Transverse colon (tissue), 4 donors: ENCODE measurements at regions not wholly inside any gene's neighbourhood (a gene's known extent, or its start where the extent isn't known, plus 50 kb on each side); places are given as distances from the start of the nearest gene placed in this dataset.

ENCODE experiments used
- DNase-seq: peaks from one replicate; pipeline ENCODE4 v3.0.0-alpha.2; 2019
- H3K27ac ChIP-seq, 4 donors: fragments of 200-600 bp; sonication (generic); 2 replicates each; pipeline ENCODE4 v1.5.1; 2016 to 2018; ENCODE audit warnings: inconsistent platforms in 4 of 4
- H3K27me3 ChIP-seq: fragments of 200-600 bp; sonication (generic); 2 replicates; pipeline ENCODE4 v1.5.1; 2017; ENCODE audit warnings: inconsistent platforms
- H3K36me3 ChIP-seq, 4 donors: fragments of 200-600 bp; sonication (generic); 2 replicates each; pipeline ENCODE4 v1.5.1; 2017 to 2019; ENCODE audit warnings: inconsistent platforms in 4 of 4
- H3K4me1 ChIP-seq, 4 donors: fragments of 200-600 bp; sonication (generic); 2 replicates each; pipeline ENCODE4 v1.5.1; 2017 to 2020; ENCODE audit warnings: inconsistent platforms in 4 of 4
- H3K4me3 ChIP-seq, 4 donors: fragments of 200-600 bp; sonication (generic); 1 replicate in 1 of 4; 2 replicates in 3 of 4; pipeline versions ENCODE4 v1.5.1 to v1.6.1; 2017 to 2019; ENCODE audit warnings: inconsistent platforms in 4 of 4
- H3K9me3 ChIP-seq, 2 donors: fragments of 200-600 bp; sonication (generic); 2 replicates each; pipeline ENCODE4 v1.5.1; 2017 to 2019; ENCODE audit warnings: inconsistent platforms in 2 of 2
- CTCF ChIP-seq, 5 experiments: fragments of 200-600 bp in 3 of 5; fragments of 450-650 bp in 2 of 5; sonication (generic) in 3 of 5; IDR thresholded peaks; 1 replicate in 2 of 5; 2 replicates in 3 of 5; pipeline ENCODE4 v1.5.1; 2016 to 2017; ENCODE audit warnings: antibody characterized with exemption in 5 of 5, inconsistent platforms in 3 of 5, mild to moderate bottlenecking in 2 of 5, moderate library complexity in 1 of 5
- EP300 ChIP-seq: sonication (generic); formaldehyde crosslinking; IDR thresholded peaks from one replicate; pipeline ENCODE4 v1.6.1; 2017; ENCODE audit warnings: antibody characterized with exemption, low read depth
- POLR2A ChIP-seq: fragments of 450-650 bp; IDR thresholded peaks from one replicate; pipeline ENCODE4 v1.6.1; 2016; ENCODE audit warnings: antibody characterized with exemption, mild to moderate bottlenecking, moderate library complexity
- POLR2AphosphoS5 ChIP-seq, 3 donors: sonication (generic); formaldehyde crosslinking; IDR thresholded peaks; one replicate each; pipeline ENCODE4 v1.6.1; 2016; ENCODE audit warnings: antibody characterized with exemption in 3 of 3
- WGBS, 2 donors: methylation state at CpG; one replicate each; pipeline ENCODE4 v1.1.5; 2018; ENCODE audit warnings: low coverage in 1 of 2; 5-methylcytosine and 5-hydroxymethylcytosine counted together
- in situ Hi-C, 4 donors: fragments of 200-750 bp; cut with MboI; loops; one replicate each; pipeline versions ENCODE4 v1.15.0 to v1.15.1; 2017; ENCODE audit warnings: low sequenced_read_pairs in 3 of 4, low pct_ligation_motif_present in 1 of 4, low pct_unique_long_range_greater_than_20kb in 1 of 4
- intact Hi-C: fragments of 100-400 bp; cut with DNase I; formaldehyde crosslinking; loops from one replicate; pipeline ENCODE4 v1.15.1; 2023; ENCODE audit warnings: low total_unique reads

GRCh38 chr2:129192117-129192516, 787.3 kb upstream of the RAB6C start:
- H3K27ac ChIP-seq = no peak overlapping the region
- 88% methylated on average over 4 of the region's 5 CpGs; no CpG with 5 or more reads in 1 of the 2 donors for WGBS, 2 donors
- in situ Hi-C loops = no loop called here

DNA sequence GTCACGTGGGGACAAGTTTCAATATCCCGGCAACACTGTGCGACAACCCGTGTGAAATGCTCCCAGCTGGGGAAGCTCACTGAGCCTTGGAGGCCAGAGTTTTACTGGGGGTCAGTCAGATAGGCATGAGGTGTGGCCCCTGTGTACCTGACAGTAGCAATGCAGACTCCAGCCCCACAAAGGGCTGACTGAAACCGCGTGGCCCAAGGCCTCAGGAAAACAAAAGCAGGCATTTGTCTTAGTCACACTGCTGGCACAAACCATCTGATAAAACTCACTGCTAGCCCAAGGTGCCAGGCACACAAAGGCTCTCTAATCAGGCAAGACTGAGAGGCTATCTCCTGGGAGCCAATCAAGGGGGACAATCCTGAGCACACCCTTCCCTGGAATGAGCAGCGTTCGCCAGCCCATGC, 786.6 kb upstream of the RAB6C start:
- TF ChIP-seq POLR2AphosphoS5 (IDR thresholded peaks at IDR 0.05) (no peak), POLR2A (no peak), EP300 (no peak), CTCF (IDR thresholded peaks at IDR 0.05) (no peak)
- DNase-seq = no peak
- intact Hi-C loops = no loop called here
- in situ Hi-C loops = no loop called here
- Histone ChIP-seq H3K4me1 (no peaks in the 10 kb centered on the region), H3K36me3 (no peaks in the 10 kb centered on the region), H3K27me3 (no peaks in the 10 kb centered on the region), H3K4me3 (no peak overlapping the region), H3K27ac (no peak overlapping the region), H3K9me3 (no peaks in the 10 kb centered on the region)
- WGBS, 2 donors = 99% methylated on average over 6 of the region's 8 CpGs; no CpG with 5 or more reads in 1 of the 2 donors

More at GRCh38 chr2:129192117-129192516, 787.3 kb upstream of the RAB6C start:
- intact Hi-C loops = no loop called here
- Histone ChIP-seq H3K36me3 (no peaks in the 10 kb centered on the region), H3K27me3 (no peaks in the 10 kb centered on the region), H3K9me3 (no peaks in the 10 kb centered on the region), H3K4me3 (no peak overlapping the region), H3K4me1 (no peaks in the 10 kb centered on the region)
- no peak for DNase-seq
- TF ChIP-seq CTCF (IDR thresholded peaks at IDR 0.05) (no peak), POLR2A (no peak), EP300 (no peak)

DNA sequence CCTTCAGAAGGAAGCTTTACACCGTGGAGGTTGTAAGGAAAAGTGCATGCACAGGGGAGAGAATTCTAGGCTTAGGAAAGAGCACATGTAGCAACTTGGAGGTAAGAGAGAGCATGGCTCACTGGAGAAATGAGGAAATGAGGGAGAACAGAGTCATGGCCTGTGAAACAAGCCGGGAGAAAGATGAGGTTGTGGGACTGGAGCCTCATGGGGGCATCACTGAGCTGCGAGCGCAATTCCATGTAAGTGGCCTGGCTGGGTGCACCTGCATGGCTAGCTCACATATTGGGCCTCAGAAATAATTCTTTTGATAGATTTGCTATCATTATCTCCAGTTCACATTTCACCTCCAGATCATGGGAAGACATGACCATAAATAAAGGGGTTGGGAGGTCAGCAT, 785.5 kb upstream of the RAB6C start:
- in situ Hi-C loops = no loop called here
- WGBS, 2 donors = 50 to 74% methylated on average over 1 to 4 of the region's 4 CpGs
- no peaks in the 10 kb centered on the region for H3K27me3 ChIP-seq
- intact Hi-C loops = no loop called here
- H3K27ac ChIP-seq = no peak overlapping the region
- no peaks in the 10 kb centered on the region for H3K9me3 ChIP-seq
- no peak for TF ChIP-seq CTCF (IDR thresholded peaks at IDR 0.05)
- no peaks in the 10 kb centered on the region for H3K36me3 ChIP-seq
- no peaks in the 10 kb centered on the region for H3K4me1 ChIP-seq
- no peak for DNase-seq
- no peak overlapping the region for H3K4me3 ChIP-seq

- intact Hi-C loops = no loop called here
- in situ Hi-C loops = no loop called here
- Histone ChIP-seq H3K27me3 (no peaks in the 10 kb centered on the region), H3K4me3 (no peak overlapping the region), H3K36me3 (no peaks in the 10 kb centered on the region), H3K4me1 (no peaks in the 10 kb centered on the region), H3K9me3 (no peaks in the 10 kb centered on the region), H3K27ac (no peak overlapping the region)
- 69 to 72% methylated on average over 2 to 5 of the region's 5 CpGs for WGBS, 2 donors
- no peak for DNase-seq
- TF ChIP-seq CTCF (IDR thresholded peaks at IDR 0.05) (no peak), EP300 (no peak), POLR2AphosphoS5 (IDR thresholded peaks at IDR 0.05) (no peak), POLR2A (no peak)
Observed at GRCh38 chr2:129199501-129199900, 780.0 kb upstream of the RAB6C start.
